Ascending aorta (tissue), 2 donors: ENCODE measurements at regions not wholly inside any gene's neighbourhood (a gene's known extent, or its start where the extent isn't known, plus 50 kb on each side); places are given as distances from the start of the nearest gene placed in this dataset.

Source experiments
- DNase-seq, 2 donors: peaks; one replicate each; pipeline ENCODE4 v3.0.0-alpha.2; 2019; ENCODE audit warnings: low spot score in 2 of 2
- H3K27ac ChIP-seq, 2 donors: fragments of 200-600 bp; sonication (generic); one replicate each; pipeline ENCODE4 v1.5.1; 2016 to 2017; ENCODE audit warnings: mild to moderate bottlenecking in 1 of 2
- H3K27me3 ChIP-seq: fragments of 200-600 bp; sonication (generic); one replicate; pipeline ENCODE4 v1.5.1; 2017
- H3K36me3 ChIP-seq, 2 donors: fragments of 200-600 bp; sonication (generic); one replicate each; pipeline ENCODE4 v1.5.1; 2016
- H3K4me1 ChIP-seq, 2 donors: fragments of 200-600 bp; sonication (generic); one replicate each; pipeline ENCODE4 v1.5.1; 2016 to 2017; ENCODE audit warnings: mild to moderate bottlenecking in 1 of 2
- H3K4me3 ChIP-seq, 2 donors: fragments of 200-600 bp; sonication (generic); one replicate each; pipeline ENCODE4 v1.5.1; 2016 to 2017; ENCODE audit warnings: mild to moderate bottlenecking in 1 of 2
- H3K9me3 ChIP-seq, 2 donors: fragments of 200-600 bp; sonication (generic); one replicate each; pipeline ENCODE4 v1.5.1; 2016
- CTCF ChIP-seq, 3 experiments: fragments of 200-600 bp in 2 of 3; fragments of 450-650 bp in 1 of 3; sonication (generic) in 2 of 3; IDR thresholded peaks; one replicate each; pipeline ENCODE4 v1.5.1; 2016 to 2019; ENCODE audit warnings: antibody characterized with exemption in 3 of 3, mild to moderate bottlenecking in 1 of 3, moderate library complexity in 1 of 3
- intact Hi-C: fragments of 100-400 bp; cut with DNase I; formaldehyde crosslinking; loops from one replicate; pipeline ENCODE4 v1.15.1; 2023

GRCh38 chr3:15851735-15852134 lies 54.0 kb upstream of the ANKRD28 start:
- H3K36me3 ChIP-seq = no peaks in the 10 kb centered on the region
- peaks cover 0 to 14% of the 10 kb centered on the region in 2 donors for H3K9me3 ChIP-seq
- H3K4me3 ChIP-seq = no peak overlapping the region
- intact Hi-C loops = no loop called here
- H3K27me3 ChIP-seq = no peaks in the 10 kb centered on the region
- DNase-seq = no peak
- H3K4me1 ChIP-seq = peaks cover 0 to under 1% of the 10 kb centered on the region in 2 donors
- no peak overlapping the region for H3K27ac ChIP-seq
- TF ChIP-seq CTCF (IDR thresholded peaks at IDR 0.05) = no peak

DNA sequence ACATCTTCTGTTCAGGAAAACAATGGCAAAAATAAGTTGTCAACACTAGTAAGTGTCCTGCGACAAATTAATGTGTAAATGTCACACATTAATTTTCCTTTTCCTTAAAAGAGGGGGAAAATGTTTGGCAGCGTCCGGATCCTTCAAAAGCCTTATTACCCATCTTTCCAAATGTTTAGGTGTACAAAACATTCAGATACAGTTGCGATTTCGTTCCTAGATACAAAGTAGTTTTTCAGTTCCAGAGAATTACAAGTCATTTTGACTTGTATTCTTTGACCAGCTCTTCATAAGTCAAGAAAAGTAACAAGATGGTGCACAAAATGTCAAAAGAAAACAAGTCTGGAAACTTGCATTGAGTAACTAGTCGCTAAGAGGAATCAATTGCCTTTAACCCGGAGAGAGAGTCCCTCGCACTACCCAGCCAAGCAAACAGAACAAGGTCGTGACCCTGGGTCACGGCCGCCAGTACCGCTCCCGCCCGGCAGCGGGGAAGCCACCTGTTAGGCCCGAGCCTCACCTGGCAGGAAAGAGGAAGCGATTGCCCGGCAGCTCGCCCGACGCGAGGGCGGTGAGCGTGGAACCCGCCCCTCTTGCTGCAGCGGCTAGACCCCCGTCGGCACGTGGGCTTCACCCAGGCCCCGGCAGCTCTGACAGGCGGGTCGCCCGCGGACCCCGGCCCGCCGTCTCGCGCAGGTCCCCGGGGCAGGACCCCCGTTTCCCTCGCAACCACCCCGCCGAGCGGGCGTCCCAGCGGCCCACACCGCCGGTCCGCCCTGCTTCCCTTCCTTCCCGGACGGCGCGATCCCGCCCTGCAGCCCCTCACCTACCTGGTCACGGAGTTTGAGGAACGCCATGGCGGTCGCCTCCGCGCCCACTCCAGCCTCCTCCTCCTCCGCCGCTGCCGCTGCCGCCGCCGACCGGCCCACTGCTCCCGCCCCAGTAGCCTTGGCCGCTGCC lies 61.0 kb upstream of the ANKRD28 start:
- Histone ChIP-seq H3K36me3 (no peaks in the 10 kb centered on the region), H3K9me3 (no peaks in the 10 kb centered on the region), H3K27ac (peak overlapping the region; percentile 72 to 73), H3K4me1 (peaks cover 6 to 9% of the 10 kb centered on the region in 2 donors), H3K27me3 (no peaks in the 10 kb centered on the region), H3K4me3 (peak overlapping the region; percentile 91 to 98)
- DNase-seq = no peak
- TF ChIP-seq CTCF (IDR thresholded peaks at IDR 0.05) = no peak
- intact Hi-C loops = loop anchor here (5.0 kb wide), 1 partner anchor 87 kb away; no protein-coding TSS in a partner anchor

DNA sequence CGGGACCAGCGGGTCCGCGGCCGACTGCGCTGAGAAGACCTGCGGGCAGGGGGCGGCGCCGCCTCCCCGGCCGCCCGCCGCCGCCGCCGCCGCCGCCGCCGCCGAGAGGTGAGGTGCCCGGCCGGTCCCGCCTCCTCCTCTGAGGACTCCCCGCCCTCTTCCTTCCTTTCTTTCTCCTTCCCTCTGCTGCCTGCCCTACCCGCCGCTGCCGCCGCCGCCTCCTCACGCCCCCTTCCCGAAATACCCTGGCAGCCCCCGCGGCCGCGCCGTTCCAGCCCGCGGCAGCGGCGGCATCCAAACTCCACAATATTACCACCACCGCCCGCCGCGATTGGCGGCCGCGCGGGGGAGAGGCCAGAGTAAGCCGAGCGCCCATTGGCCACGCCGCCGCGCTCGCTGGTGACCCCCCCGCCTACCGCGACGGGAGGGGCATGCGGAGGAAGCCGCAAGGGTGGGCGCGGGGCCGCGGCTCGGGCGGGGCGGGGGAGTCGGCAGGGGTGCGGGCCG lies 61.8 kb upstream of the ANKRD28 start:
- no peak for TF ChIP-seq CTCF (IDR thresholded peaks at IDR 0.05)
- H3K4me1 ChIP-seq = peaks cover 6 to 9% of the 10 kb centered on the region in 2 donors
- peak overlapping the region; percentile 91 to 98 for H3K4me3 ChIP-seq
- peak overlapping the region; percentile 72 to 73 for H3K27ac ChIP-seq
- H3K27me3 ChIP-seq = no peaks in the 10 kb centered on the region
- H3K9me3 ChIP-seq = no peaks in the 10 kb centered on the region
- intact Hi-C loops = loop anchor here (2.0 to 5.0 kb wide), 2 partner anchors 43 to 87 kb away; no protein-coding TSS in a partner anchor
- H3K36me3 ChIP-seq = no peaks in the 10 kb centered on the region
- peak; percentile 53 to 92 for DNase-seq

DNA sequence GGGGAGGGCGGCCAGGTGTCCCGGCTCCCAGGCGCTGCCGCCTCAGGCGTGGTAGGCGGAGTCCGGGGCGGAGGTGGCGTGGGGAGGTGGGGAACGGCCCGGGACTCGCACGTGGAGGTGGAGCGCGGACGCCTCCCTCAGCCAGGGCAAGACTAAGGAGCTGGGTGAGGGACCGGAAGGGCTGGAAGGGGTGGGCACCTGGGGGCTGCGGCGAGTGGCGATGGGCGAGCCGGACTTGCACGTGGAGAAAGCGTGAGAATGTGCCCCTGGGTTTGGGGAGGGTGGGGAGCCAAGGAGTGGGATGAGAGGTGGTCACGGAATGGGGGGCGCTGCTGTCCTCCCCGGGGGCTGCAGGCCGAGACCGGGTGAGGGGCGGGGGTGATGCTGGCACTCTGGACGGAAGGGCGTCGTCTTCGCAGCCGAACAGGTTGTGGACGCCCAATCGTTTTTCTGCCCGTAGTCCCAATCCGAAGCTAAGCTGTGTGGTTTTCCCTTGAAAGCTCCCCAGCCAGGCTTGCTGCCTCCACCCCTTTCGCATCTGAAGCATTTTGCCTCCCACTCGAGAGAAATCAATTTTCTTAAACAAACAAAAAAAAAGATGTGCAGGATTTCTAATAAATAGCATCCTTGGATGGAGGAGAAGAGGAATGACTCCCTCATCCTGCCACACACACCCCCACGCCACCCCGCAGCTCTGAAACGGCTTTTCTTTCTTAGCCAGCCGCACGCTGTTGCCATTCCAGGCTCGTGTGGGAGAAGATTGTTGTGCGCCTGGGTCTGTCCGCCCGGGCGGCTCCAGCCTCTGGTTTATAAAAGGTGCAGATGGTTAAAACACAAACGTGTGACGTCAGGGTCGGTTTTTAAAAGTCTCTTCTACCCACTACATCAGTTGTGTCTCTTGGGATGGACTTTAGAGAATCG lies 62.5 kb upstream of the ANKRD28 start:
- intact Hi-C loops = loop anchor here (2.0 kb wide), 1 partner anchor 43 kb away; no protein-coding TSS in a partner anchor
- Histone ChIP-seq H3K4me3 (peak overlapping the region; percentile 91 to 98), H3K27ac (peak overlapping the region; percentile 72 to 73), H3K9me3 (no peaks in the 10 kb centered on the region), H3K4me1 (peaks cover 6 to 9% of the 10 kb centered on the region in 2 donors), H3K27me3 (no peaks in the 10 kb centered on the region), H3K36me3 (no peaks in the 10 kb centered on the region)
- DNase-seq = peak in 1 of 2 donors; percentile 76
- no peak for TF ChIP-seq CTCF (IDR thresholded peaks at IDR 0.05)

- intact Hi-C loops = loop anchor here (2.0 kb wide), 1 partner anchor 42 kb away; no protein-coding TSS in a partner anchor
- no peak overlapping the region for H3K27ac ChIP-seq
Measured at GRCh38 chr3:15861163-15861562, 63.4 kb upstream of the ANKRD28 start.

More at GRCh38 chr3:15861163-15861562, 63.4 kb upstream of the ANKRD28 start:
- Histone ChIP-seq H3K27me3 (no peaks in the 10 kb centered on the region), H3K9me3 (no peaks in the 10 kb centered on the region), H3K4me1 (peaks cover 6 to 9% of the 10 kb centered on the region in 2 donors), H3K36me3 (no peaks in the 10 kb centered on the region), H3K4me3 (peak overlapping the region in 1 of 2 donors; percentile 91)
- DNase-seq = no peak
- TF ChIP-seq CTCF (IDR thresholded peaks at IDR 0.05) = no peak
